OCI-LY7 (cell line): ENCODE measurements at regions not wholly inside any gene's neighbourhood (a gene's known extent, or its start where the extent isn't known, plus 50 kb on each side); places are given as distances from the start of the nearest gene placed in this dataset.

Experiments
- CTCF ChIP-seq: fragments of 200-600 bp; sonication (generic); conservative IDR thresholded peaks from 2 replicates; pipeline ENCODE4 v1.5.1; 2014; ENCODE audit warnings: mild to moderate bottlenecking, antibody characterized with exemption, low read length, moderate library complexity, mixed read lengths
- EZH2phosphoT487 ChIP-seq: fragments of 200-600 bp; sonication (generic); IDR thresholded peaks from 2 replicates; pipeline ENCODE4 v1.6.1; 2018; ENCODE audit warnings: low read depth, borderline replicate concordance, mild to moderate bottlenecking, mixed run types, antibody characterized with exemption, low read length, moderate library complexity, mixed read lengths

GRCh38 chr4:146062340-146062739 lies 113.2 kb upstream of the LSM6 start:
- TF ChIP-seq EZH2phosphoT487: no peak
- TF ChIP-seq CTCF: no peak
